Stimulated activated CD4-positive, alpha-beta T cell treated with anti-CD3 and anti-CD28 coated beads, TNF-alpha, amount 100 ng/mL, for 24 hours (primary cell): ENCODE measurements at regions not wholly inside any gene's neighbourhood (a gene's known extent, or its start where the extent isn't known, plus 50 kb on each side); places are given as distances from the start of the nearest gene placed in this dataset.

ENCODE experiments used
- DNase-seq, 3 experiments: peaks; one replicate each; pipeline ENCODE4 v3.0.0-alpha.2; 2020; ENCODE audit warnings: low read depth in 3 of 3

GRCh38 chr1:219476716-219477115 lies 136.2 kb downstream of the ZC3H11B start:
- DNase-seq = no peak

DNA sequence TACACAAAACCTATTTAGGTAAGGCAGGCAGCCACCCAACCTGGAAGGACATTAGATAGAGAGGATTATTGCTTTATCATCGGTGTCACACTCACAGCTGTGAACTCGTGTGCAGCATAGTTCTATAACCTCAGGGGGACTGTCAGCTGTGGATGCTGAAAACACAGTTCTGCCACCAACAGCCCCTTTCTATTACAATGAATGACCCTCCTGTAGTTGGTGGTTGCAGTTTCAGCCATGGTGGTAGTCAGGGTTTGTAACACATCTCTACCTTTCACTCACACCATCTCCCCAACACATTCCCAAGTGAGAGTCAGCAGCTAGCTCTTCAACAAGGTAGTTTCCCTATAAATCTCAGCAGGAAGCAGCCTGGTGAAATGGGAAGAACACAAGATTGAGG lies 136.8 kb downstream of the ZC3H11B start:
- no peak for DNase-seq

- no peak for DNase-seq
Measured at GRCh38 chr1:219472596-219472995, 140.3 kb downstream of the ZC3H11B start.

- no peak for DNase-seq
Measured at GRCh38 chr1:219467524-219467923, 145.4 kb downstream of the ZC3H11B start.

GRCh38 chr1:219466766-219467165 lies 146.1 kb downstream of the ZC3H11B start:
- DNase-seq = no peak

DNA sequence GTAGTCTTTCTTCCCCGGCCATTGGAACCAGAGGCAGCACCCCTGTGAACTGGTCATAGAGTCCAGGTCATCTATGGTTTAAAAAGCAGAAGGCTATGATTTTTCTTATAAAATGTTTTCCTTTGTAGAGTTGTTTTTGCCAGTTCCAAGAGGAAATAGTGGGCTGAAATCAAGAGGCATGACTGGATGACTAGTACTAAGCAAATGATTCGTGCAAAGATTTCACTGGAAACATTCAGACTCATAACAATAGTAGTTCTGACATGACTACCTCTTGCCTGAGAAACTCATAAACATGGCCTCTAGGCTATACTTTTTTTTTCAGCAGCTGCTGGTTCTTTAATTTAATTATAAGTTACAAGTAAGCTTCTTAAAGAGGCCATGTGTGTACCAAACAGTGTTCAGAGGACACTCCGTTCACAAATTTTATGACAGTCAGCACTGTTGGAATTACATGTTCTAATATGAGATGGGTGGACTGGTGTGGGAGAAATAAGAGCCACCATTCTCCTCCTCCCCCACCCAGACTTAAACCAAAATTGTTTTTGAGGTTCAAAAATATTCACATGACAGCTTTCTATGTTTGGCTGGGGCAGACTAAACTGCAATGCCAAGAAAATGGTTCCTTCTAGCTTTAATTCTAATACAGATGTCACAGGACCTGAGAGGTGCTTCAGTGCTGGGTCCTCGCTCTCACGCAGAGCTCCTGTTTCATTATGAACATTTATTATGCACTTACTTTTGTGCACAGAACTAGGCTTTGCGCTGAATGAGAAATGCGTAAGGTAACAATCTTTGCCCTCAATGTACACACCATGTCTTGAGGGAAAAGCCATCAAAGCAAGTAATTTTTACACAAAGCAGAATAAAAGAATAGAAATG lies 147.5 kb downstream of the ZC3H11B start:
- DNase-seq = no peak

GRCh38 chr1:219463636-219464035 lies 149.3 kb downstream of the ZC3H11B start:
- DNase-seq = no peak

GRCh38 chr1:219461981-219462400 lies 150.9 kb downstream of the ZC3H11B start:
- no peak for DNase-seq

- no peak for DNase-seq
Measured at GRCh38 chr1:219460896-219461815, 151.7 kb downstream of the ZC3H11B start.

- no peak for DNase-seq
Measured at GRCh38 chr1:219460081-219460895, 152.6 kb downstream of the ZC3H11B start.

GRCh38 chr1:219459351-219460080 lies 153.4 kb downstream of the ZC3H11B start:
- DNase-seq = no peak

GRCh38 chr1:219446288-219446687 lies 166.6 kb downstream of the ZC3H11B start:
- DNase-seq = no peak

DNA sequence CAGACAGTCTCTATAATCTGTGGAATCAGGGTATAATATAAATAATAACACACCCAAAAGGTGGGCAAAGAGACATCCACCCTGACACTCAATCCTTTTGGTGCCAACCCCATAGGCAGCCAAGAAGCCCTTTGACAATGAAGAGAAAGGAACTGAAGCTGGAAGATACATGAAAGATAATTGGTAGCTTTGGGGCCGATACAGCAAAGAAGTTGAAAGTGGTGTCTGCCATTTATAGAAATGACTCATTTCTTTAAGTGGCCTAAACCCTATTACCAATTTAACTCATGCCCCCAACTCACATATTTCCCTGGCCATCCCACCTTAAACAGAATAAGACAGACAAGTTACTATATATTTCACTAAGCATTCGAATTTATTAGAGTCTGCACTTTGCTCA lies 167.0 kb downstream of the ZC3H11B start:
- DNase-seq = no peak

DNA sequence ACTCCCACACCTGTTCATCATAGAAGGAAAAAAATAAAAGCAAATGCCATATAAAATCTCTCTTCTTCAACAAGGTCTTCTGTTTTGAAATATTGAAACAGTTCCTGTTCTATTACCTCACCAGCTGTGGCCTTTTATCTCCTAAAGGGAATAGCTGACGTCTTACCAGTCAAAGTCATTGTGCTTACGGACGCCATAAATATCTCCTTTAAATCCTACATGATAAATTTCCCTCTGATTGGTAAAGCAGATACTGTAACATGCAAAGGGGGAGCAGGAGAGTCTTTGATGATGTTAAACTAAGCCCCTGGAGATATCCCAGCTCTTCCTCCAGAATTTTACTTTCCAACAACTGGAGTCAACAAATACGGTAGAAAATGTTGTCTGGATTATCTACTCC lies 168.4 kb downstream of the ZC3H11B start:
- no peak for DNase-seq

- no peak for DNase-seq
Measured at GRCh38 chr1:219443763-219444162, 169.1 kb downstream of the ZC3H11B start.

DNA sequence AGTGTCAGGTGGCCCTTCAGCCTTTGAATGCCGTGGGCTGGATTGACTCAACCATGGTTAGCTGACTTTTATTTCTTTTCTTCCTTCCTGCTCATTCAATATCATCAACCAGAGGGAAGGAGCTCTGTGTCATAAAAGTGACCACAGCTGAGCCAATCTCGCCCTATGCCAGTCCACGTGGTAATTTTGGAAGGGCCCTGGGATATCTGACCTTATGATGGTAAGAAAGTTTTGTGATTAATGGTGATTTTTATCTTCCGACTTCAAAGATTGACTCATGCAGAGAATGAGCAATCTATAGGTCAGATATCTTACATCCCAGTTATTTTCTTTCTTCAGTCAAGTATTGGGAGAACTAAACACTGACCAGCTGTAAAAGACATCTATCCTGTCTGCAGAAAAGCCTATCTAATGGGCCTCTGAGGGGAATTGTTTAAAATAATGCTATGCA lies 170.3 kb downstream of the ZC3H11B start:
- no peak for DNase-seq

- DNase-seq = no peak
Measured at GRCh38 chr1:219441884-219442283, 171.0 kb downstream of the ZC3H11B start.

DNA sequence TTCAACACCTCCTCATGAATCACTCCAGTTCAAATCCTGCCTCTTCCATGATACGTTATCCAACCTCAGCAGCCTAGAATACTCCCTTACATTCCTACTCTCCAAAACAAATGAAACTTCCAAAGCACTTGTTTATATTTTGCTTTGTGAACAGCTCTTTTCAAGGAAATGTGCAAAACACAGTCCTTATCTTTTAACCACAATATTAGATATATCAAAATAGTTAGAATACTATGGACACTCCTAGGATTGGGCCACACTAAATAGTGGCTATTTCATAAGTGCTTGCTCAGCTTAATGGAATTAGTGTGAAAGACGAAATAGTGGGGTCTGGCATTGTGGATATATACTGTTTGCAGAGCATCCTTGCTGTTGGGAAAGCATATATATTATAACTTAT lies 173.5 kb downstream of the ZC3H11B start:
- no peak for DNase-seq

DNA sequence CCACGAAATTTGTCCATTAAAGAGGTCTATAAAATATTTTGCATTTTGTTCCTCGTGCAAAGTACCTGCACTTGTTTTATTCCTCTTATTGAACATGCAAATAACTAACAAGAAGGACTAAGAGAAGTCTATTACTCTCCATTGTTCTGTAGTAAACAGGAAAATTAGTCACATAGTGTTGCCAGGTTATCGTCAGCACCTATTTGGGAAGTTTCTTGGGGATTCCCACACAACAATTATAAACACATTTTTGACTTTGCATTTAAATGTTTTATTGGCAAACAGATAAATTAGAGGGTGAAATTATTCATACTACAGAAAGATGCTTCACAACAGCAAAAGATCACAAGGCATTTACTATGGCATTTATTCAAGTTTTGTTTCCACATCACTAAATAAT lies 174.5 kb downstream of the ZC3H11B start:
- no peak for DNase-seq

- DNase-seq = no peak
Measured at GRCh38 chr1:219434923-219435297, 178.0 kb downstream of the ZC3H11B start.

DNA sequence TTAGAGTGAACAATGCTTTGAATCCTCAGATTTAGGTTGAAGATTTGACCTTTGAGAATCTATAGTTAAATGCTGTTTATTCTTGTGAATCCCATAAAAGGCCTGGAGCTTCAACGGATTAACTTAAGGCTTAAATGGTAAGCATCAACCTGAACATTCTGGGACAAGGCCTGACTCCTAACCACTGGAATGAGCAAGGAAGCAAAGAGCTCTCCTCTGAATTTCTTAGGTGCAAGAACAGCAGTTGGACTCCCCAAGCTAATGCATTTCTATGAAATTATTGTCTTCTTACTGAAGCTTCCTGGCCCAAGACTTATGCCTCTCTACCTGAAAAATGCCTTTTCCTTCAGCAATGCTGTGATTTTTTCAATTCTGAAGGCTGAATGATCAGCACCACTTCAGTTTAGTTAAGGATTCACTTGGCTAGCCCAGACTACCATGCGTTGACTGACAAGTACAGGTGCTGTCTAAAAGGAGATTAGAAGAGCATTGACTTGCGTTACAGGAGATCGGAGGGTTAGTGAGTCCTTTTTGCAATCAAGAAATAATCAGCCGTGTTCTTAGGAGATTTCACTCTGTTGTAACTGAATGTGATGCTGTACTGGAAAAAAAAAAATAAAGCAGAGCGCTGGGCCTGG lies 178.5 kb downstream of the ZC3H11B start:
- DNase-seq = no peak
